ENCODE measurements at regions not wholly inside any gene's neighbourhood (a gene's known extent, or its start where the extent isn't known, plus 50 kb on each side); places are given as distances from the start of the nearest gene placed in this dataset.

GRCh38 chr2:196284144-196284844 lies 112.9 kb upstream of the STK17B start:
- DNase-seq (no peak), ATAC-seq (replicated peaks in 1 of 4) (no peak)
- no peak overlapping the region for H3K27ac ChIP-seq (ENCODE audit: low read length)
- H3K4me3 ChIP-seq (ENCODE audit: control insufficient read depth in 1 of 2, extremely low read depth in 1 of 2, low read length in 1 of 2), result no peak overlapping the region
- no peaks in the 10 kb centered on the region for H3K27me3 Mint-ChIP-seq
- ChIA-PET POLR2A (no interaction called here), CTCF (interaction anchor here in 1 of 2 donors (1.2 kb wide), 1 partner anchor 38 kb away, joined by 4 read pairs; no protein-coding TSS in a partner anchor)
- H3K9me3 Mint-ChIP-seq, result no peaks in the 10 kb centered on the region
- 82% methylated on average over 2 of the region's 3 CpGs for WGBS (ENCODE audit: insufficient coverage)
- peak overlapping the region in 2 of 3 donors; percentile 8 to 21 for H3K4me3 Mint-ChIP-seq
- peaks cover 4 to 9% of the 10 kb centered on the region in 2 experiments for H3K4me1 ChIP-seq (ENCODE audit: control insufficient read depth in 1 of 2, extremely low read depth in 1 of 2, insufficient read depth in 2 of 2, low read length in 2 of 2)
- peaks cover 33 to 49% (median 37%) of the 10 kb centered on the region in 3 donors for H3K4me1 Mint-ChIP-seq
- no peaks in the 10 kb centered on the region for H3K9me3 ChIP-seq
- no peaks in the 10 kb centered on the region for H3K27me3 ChIP-seq (replicated peaks in 1 of 2; ENCODE audit: control insufficient read depth in 2 of 2, extremely low read depth in 1 of 2, insufficient read depth in 2 of 2, low read length in 1 of 2)
- peak overlapping the region in 1 of 2 donors; percentile 64 for H3K27ac Mint-ChIP-seq
- peaks cover 3% of the 10 kb centered on the region for H3K36me3 Mint-ChIP-seq
- H3K36me3 ChIP-seq (ENCODE audit: control insufficient read depth in 2 of 2, extremely low read depth in 1 of 2, insufficient read depth in 1 of 2, low read length in 1 of 2), result no peaks in the 10 kb centered on the region

GRCh38 chr2:196284866-196285557 lies 113.6 kb upstream of the STK17B start:
- no CpG with 5 or more reads among the region's 4 CpGs for WGBS (ENCODE audit: insufficient coverage)
- ChIA-PET CTCF (interaction anchor here (0.5 to 0.6 kb wide), 2 partner anchors 30 to 732 kb away, joined by 5 to 9 read pairs; no protein-coding TSS in a partner anchor), POLR2A (no interaction called here)
- Histone ChIP-seq H3K36me3 (ENCODE audit: control insufficient read depth in 2 of 2, extremely low read depth in 1 of 2, insufficient read depth in 1 of 2, low read length in 1 of 2) (no peaks in the 10 kb centered on the region), H3K4me1 (ENCODE audit: control insufficient read depth in 1 of 2, extremely low read depth in 1 of 2, insufficient read depth in 2 of 2, low read length in 2 of 2) (peaks cover 4 to 9% of the 10 kb centered on the region in 2 experiments), H3K27ac (ENCODE audit: low read length) (no peak overlapping the region), H3K9me3 (no peaks in the 10 kb centered on the region), H3K27me3 (replicated peaks in 1 of 2; ENCODE audit: control insufficient read depth in 2 of 2, extremely low read depth in 1 of 2, insufficient read depth in 2 of 2, low read length in 1 of 2) (no peaks in the 10 kb centered on the region), H3K4me3 (ENCODE audit: control insufficient read depth in 1 of 2, extremely low read depth in 1 of 2, low read length in 1 of 2) (no peak overlapping the region)
- no peaks in the 10 kb centered on the region for H3K27me3 Mint-ChIP-seq
- peak overlapping the region in 1 of 2 donors; percentile 80 for H3K27ac Mint-ChIP-seq
- H3K4me1 Mint-ChIP-seq, result peaks cover 32 to 50% (median 35%) of the 10 kb centered on the region in 3 donors
- no peaks in the 10 kb centered on the region for H3K9me3 Mint-ChIP-seq
- peak overlapping the region in 2 of 3 donors; percentile 8 to 44 for H3K4me3 Mint-ChIP-seq
- peaks cover 3% of the 10 kb centered on the region for H3K36me3 Mint-ChIP-seq
- DNase-seq, result no peak
- ATAC-seq (replicated peaks in 1 of 4), result no peak

GRCh38 chr2:196286821-196287220 lies 115.4 kb upstream of the STK17B start:
- POLR2A ChIA-PET, result interaction anchor here in 1 of 2 donors (0.6 kb wide), 1 partner anchor 72 kb away, joined by 3 read pairs; no protein-coding TSS in a partner anchor
- Histone ChIP-seq H3K9me3 (no peaks in the 10 kb centered on the region), H3K4me3 (ENCODE audit: control insufficient read depth in 1 of 2, extremely low read depth in 1 of 2, low read length in 1 of 2) (no peak overlapping the region), H3K4me1 (ENCODE audit: control insufficient read depth in 1 of 2, extremely low read depth in 1 of 2, insufficient read depth in 2 of 2, low read length in 2 of 2) (peaks cover 7 to 9% of the 10 kb centered on the region in 2 experiments), H3K27ac (ENCODE audit: low read length) (no peak overlapping the region), H3K36me3 (ENCODE audit: control insufficient read depth in 2 of 2, extremely low read depth in 1 of 2, insufficient read depth in 1 of 2, low read length in 1 of 2) (no peaks in the 10 kb centered on the region), H3K27me3 (replicated peaks in 1 of 2; ENCODE audit: control insufficient read depth in 2 of 2, extremely low read depth in 1 of 2, insufficient read depth in 2 of 2, low read length in 1 of 2) (no peaks in the 10 kb centered on the region)
- peak overlapping the region in 1 of 2 donors; percentile 40 for H3K27ac Mint-ChIP-seq
- H3K36me3 Mint-ChIP-seq, result peaks cover 3% of the 10 kb centered on the region
- CTCF ChIA-PET, result interaction anchor here in 1 of 2 donors (1.4 kb wide), 1 partner anchor 10 kb away, joined by 4 read pairs; no protein-coding TSS in a partner anchor
- peaks cover 50 to 64% (median 50%) of the 10 kb centered on the region in 3 donors for H3K4me1 Mint-ChIP-seq
- DNase-seq, result no peak
- H3K9me3 Mint-ChIP-seq, result no peaks in the 10 kb centered on the region
- H3K4me3 Mint-ChIP-seq, result no peak overlapping the region
- no peaks in the 10 kb centered on the region for H3K27me3 Mint-ChIP-seq
- ATAC-seq (replicated peaks in 1 of 4), result no peak

GRCh38 chr2:196287523-196287922 lies 116.1 kb upstream of the STK17B start:
- Mint-ChIP-seq H3K36me3 (peaks cover 3% of the 10 kb centered on the region), H3K27ac (peak overlapping the region in 1 of 2 donors; percentile 81), H3K9me3 (no peaks in the 10 kb centered on the region), H3K27me3 (no peaks in the 10 kb centered on the region), H3K4me3 (peak overlapping the region in 1 of 3 donors; percentile 16), H3K4me1 (peaks cover 53 to 71% (median 55%) of the 10 kb centered on the region in 3 donors)
- Histone ChIP-seq H3K4me1 (ENCODE audit: control insufficient read depth in 1 of 2, extremely low read depth in 1 of 2, insufficient read depth in 2 of 2, low read length in 2 of 2) (peaks cover 9 to 14% of the 10 kb centered on the region in 2 experiments), H3K9me3 (no peaks in the 10 kb centered on the region), H3K27ac (ENCODE audit: low read length) (no peak overlapping the region), H3K36me3 (ENCODE audit: control insufficient read depth in 2 of 2, extremely low read depth in 1 of 2, insufficient read depth in 1 of 2, low read length in 1 of 2) (no peaks in the 10 kb centered on the region), H3K27me3 (replicated peaks in 1 of 2; ENCODE audit: control insufficient read depth in 2 of 2, extremely low read depth in 1 of 2, insufficient read depth in 2 of 2, low read length in 1 of 2) (no peaks in the 10 kb centered on the region), H3K4me3 (ENCODE audit: control insufficient read depth in 1 of 2, extremely low read depth in 1 of 2, low read length in 1 of 2) (no peak overlapping the region)
- POLR2A ChIA-PET, result no interaction called here
- no CpG with 5 or more reads among the region's 1 CpG for WGBS (ENCODE audit: insufficient coverage)
- ATAC-seq (replicated peaks in 1 of 4) (no peak), DNase-seq (no peak)
- CTCF ChIA-PET, result no interaction called here

DNA sequence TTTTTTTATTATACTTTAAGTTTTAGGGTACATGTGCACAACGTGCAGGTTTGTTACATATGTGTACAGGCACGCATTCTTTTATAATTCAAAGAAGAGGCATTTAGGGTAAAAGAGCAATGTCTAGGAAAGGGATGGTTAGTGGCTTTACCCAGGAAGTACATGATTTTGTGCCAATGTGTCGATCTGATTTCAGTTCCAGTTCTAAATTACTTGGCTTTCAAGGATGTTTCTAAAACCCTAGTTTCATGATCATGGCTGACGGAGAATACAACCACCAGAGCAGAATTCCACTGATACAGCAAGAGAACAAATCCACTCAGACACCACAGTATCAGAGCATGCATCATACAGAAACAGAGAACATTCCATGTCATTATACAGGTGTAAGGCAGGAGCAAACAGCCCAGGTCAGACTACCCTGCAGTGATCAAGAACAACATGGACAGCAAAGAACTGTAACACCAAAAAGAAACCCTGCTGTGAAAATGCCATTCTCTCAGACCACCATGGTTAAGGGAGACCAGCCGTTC lies 116.7 kb upstream of the STK17B start:
- peaks cover 53 to 71% (median 58%) of the 10 kb centered on the region in 3 donors for H3K4me1 Mint-ChIP-seq
- Histone ChIP-seq H3K4me3 (ENCODE audit: control insufficient read depth in 1 of 2, extremely low read depth in 1 of 2, low read length in 1 of 2) (no peak overlapping the region), H3K27ac (ENCODE audit: low read length) (no peak overlapping the region), H3K36me3 (ENCODE audit: control insufficient read depth in 2 of 2, extremely low read depth in 1 of 2, insufficient read depth in 1 of 2, low read length in 1 of 2) (no peaks in the 10 kb centered on the region), H3K4me1 (ENCODE audit: control insufficient read depth in 1 of 2, extremely low read depth in 1 of 2, insufficient read depth in 2 of 2, low read length in 2 of 2) (peaks cover 9 to 14% of the 10 kb centered on the region in 2 experiments), H3K9me3 (no peaks in the 10 kb centered on the region), H3K27me3 (replicated peaks in 1 of 2; ENCODE audit: control insufficient read depth in 2 of 2, extremely low read depth in 1 of 2, insufficient read depth in 2 of 2, low read length in 1 of 2) (no peaks in the 10 kb centered on the region)
- H3K27me3 Mint-ChIP-seq, result no peaks in the 10 kb centered on the region
- DNase-seq (no peak), ATAC-seq (replicated peaks in 1 of 4) (peak in 2 of 4 experiments; percentile 32 to 33)
- peaks cover 3% of the 10 kb centered on the region for H3K36me3 Mint-ChIP-seq
- H3K4me3 Mint-ChIP-seq, result peak overlapping the region in 2 of 3 donors; percentile 16 to 34
- ChIA-PET CTCF (no interaction called here), POLR2A (no interaction called here)
- WGBS (ENCODE audit: insufficient coverage), result 13% methylated on average over 3 of the region's 5 CpGs
- no peaks in the 10 kb centered on the region for H3K9me3 Mint-ChIP-seq
- H3K27ac Mint-ChIP-seq, result peak overlapping the region in 1 of 2 donors; percentile 59

DNA sequence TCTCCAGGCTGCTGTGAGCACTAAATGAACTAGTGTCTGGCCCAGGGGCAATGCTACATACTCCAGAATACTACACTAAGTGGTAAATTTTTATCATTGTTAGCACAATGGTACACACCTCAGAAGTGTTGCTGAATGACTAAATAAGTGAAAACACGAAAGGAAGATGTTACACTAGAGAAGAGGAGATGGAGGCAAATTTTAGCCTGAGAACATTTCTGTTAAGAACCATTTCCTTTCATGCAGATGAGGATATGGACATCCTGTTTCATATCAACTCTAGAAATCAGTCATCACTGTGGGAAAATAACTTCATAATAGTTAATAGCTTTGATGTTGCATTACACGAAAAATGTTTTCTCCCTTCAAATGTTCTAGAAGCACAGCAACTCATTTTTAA lies 117.6 kb upstream of the STK17B start:
- H3K27me3 Mint-ChIP-seq, result no peaks in the 10 kb centered on the region
- H3K27ac ChIP-seq (ENCODE audit: low read length), result no peak overlapping the region

More for the DNA sequence above, 117.6 kb upstream of the STK17B start:
- Histone ChIP-seq H3K27me3 (replicated peaks in 1 of 2; ENCODE audit: control insufficient read depth in 2 of 2, extremely low read depth in 1 of 2, insufficient read depth in 2 of 2, low read length in 1 of 2) (no peaks in the 10 kb centered on the region), H3K36me3 (ENCODE audit: control insufficient read depth in 2 of 2, extremely low read depth in 1 of 2, insufficient read depth in 1 of 2, low read length in 1 of 2) (no peaks in the 10 kb centered on the region), H3K4me3 (ENCODE audit: control insufficient read depth in 1 of 2, extremely low read depth in 1 of 2, low read length in 1 of 2) (no peak overlapping the region), H3K4me1 (ENCODE audit: control insufficient read depth in 1 of 2, extremely low read depth in 1 of 2, insufficient read depth in 2 of 2, low read length in 2 of 2) (peaks cover 9 to 14% of the 10 kb centered on the region in 2 experiments), H3K9me3 (no peaks in the 10 kb centered on the region)
- Mint-ChIP-seq H3K9me3 (no peaks in the 10 kb centered on the region), H3K36me3 (peaks cover under 1% of the 10 kb centered on the region), H3K4me3 (no peak overlapping the region), H3K27ac (peak overlapping the region in 1 of 2 donors; percentile 67), H3K4me1 (peaks cover 47 to 69% (median 55%) of the 10 kb centered on the region in 3 donors)
- ChIA-PET CTCF (interaction anchor here in 1 of 2 donors (1.1 kb wide), 1 partner anchor 12 kb away, joined by 3 read pairs; no protein-coding TSS in a partner anchor), POLR2A (interaction anchor here in 1 of 2 donors (0.5 kb wide), 1 partner anchor 617 kb away, joined by 3 read pairs; no protein-coding TSS in a partner anchor)
- DNase-seq, result no peak
- peak in 3 of 4 experiments; percentile 10 to 33 (median 28) for ATAC-seq (replicated peaks in 1 of 4)
- 20% methylated on average over 1 of the region's 2 CpGs for WGBS (ENCODE audit: insufficient coverage)
